ENCODE measurements at regions not wholly inside any gene's neighbourhood (a gene's known extent, or its start where the extent isn't known, plus 50 kb on each side); places are given as distances from the start of the nearest gene placed in this dataset.

GRCh38 chr1:60572378-60572777, 498.8 kb upstream of the C1orf87 start:
- TF ChIP-seq EZH2 (IDR thresholded peaks at IDR 0.05; ENCODE audit: low read depth) (no peak), CTCF (conservative IDR thresholded peaks at IDR 0.05) (no peak)
- H3K27ac ChIP-seq, result peak overlapping the region; percentile 96
- CTCF ChIA-PET, result no interaction called here
- no peaks in the 10 kb centered on the region for H3K27me3 ChIP-seq (ENCODE audit: insufficient read depth, low read depth)
- no peaks in the 10 kb centered on the region for H3K36me3 ChIP-seq (ENCODE audit: low read depth)
- no peaks in the 10 kb centered on the region for H4K20me1 ChIP-seq (ENCODE audit: insufficient read depth)
- BruUV-seq (replicated peaks), result no TSS peak
- H2AFZ ChIP-seq, result no peak overlapping the region
- H3K4me2 ChIP-seq, result peak overlapping the region; percentile 71
- no peak for DNase-seq
- H3K4me1 ChIP-seq (replicated peaks; ENCODE audit: insufficient read depth), result peaks cover 61% of the 10 kb centered on the region
- H3K4me3 ChIP-seq, result no peak overlapping the region
- H3K9me2 ChIP-seq (ENCODE audit: insufficient read depth), result no peaks in the 10 kb centered on the region
- intact Hi-C loops (cut with micrococcal nuclease; ENCODE audit: unreplicated experiment), result loop anchor here (2.0 kb wide), 1 partner anchor 154 kb away; no protein-coding TSS in a partner anchor
- POLR2A ChIA-PET (ENCODE audit: unreplicated experiment), result no interaction called here
- H3K79me2 ChIP-seq (ENCODE audit: low read depth), result no peaks in the 10 kb centered on the region
- no peaks in the 10 kb centered on the region; the same call in 1 of the 2 replicates for H3K9me3 ChIP-seq (ENCODE audit: insufficient read depth, low read depth)
- peaks cover 38% of the 10 kb centered on the region for H3F3A ChIP-seq (ENCODE audit: insufficient read depth, low read depth)

GRCh38 chr1:60571811-60572210, 498.2 kb upstream of the C1orf87 start:
- ChIA-PET CTCF (no interaction called here), POLR2A (ENCODE audit: unreplicated experiment) (interaction anchor here (0.7 kb wide), 1 partner anchor 1275 kb away, joined by 5 read pairs; no protein-coding TSS in a partner anchor)
- no TSS peak for BruUV-seq (replicated peaks)
- no peaks in the 10 kb centered on the region; the same call in 1 of the 2 replicates for H3K9me3 ChIP-seq (ENCODE audit: insufficient read depth, low read depth)
- no peak overlapping the region for H3K4me3 ChIP-seq
- H3K27me3 ChIP-seq (ENCODE audit: insufficient read depth, low read depth), result no peaks in the 10 kb centered on the region
- peaks cover 61% of the 10 kb centered on the region for H3K4me1 ChIP-seq (replicated peaks; ENCODE audit: insufficient read depth)
- no peak for DNase-seq
- H4K20me1 ChIP-seq (ENCODE audit: insufficient read depth), result no peaks in the 10 kb centered on the region
- no peaks in the 10 kb centered on the region for H3K79me2 ChIP-seq (ENCODE audit: low read depth)
- H3K27ac ChIP-seq, result peak overlapping the region; percentile 96
- TF ChIP-seq CTCF (conservative IDR thresholded peaks at IDR 0.05), result no peak
- no peak for TF ChIP-seq EZH2 (IDR thresholded peaks at IDR 0.05; ENCODE audit: low read depth)
- intact Hi-C loops (cut with micrococcal nuclease; ENCODE audit: unreplicated experiment), result loop anchor here (2.0 kb wide), 1 partner anchor 155 kb away; no protein-coding TSS in a partner anchor
- H3K36me3 ChIP-seq (ENCODE audit: low read depth), result no peaks in the 10 kb centered on the region
- peaks cover 38% of the 10 kb centered on the region for H3F3A ChIP-seq (ENCODE audit: insufficient read depth, low read depth)
- no peaks in the 10 kb centered on the region for H3K9me2 ChIP-seq (ENCODE audit: insufficient read depth)
- H3K4me2 ChIP-seq, result no peak overlapping the region
- no peak overlapping the region for H2AFZ ChIP-seq

GRCh38 chr1:60569189-60569588, 495.6 kb upstream of the C1orf87 start:
- Histone ChIP-seq H3K9me2 (ENCODE audit: insufficient read depth) (no peaks in the 10 kb centered on the region), H3K9me3 (ENCODE audit: insufficient read depth, low read depth) (no peaks in the 10 kb centered on the region; the same call in 1 of the 2 replicates), H3K27me3 (ENCODE audit: insufficient read depth, low read depth) (no peaks in the 10 kb centered on the region), H3K36me3 (ENCODE audit: low read depth) (no peaks in the 10 kb centered on the region), H3K27ac (peak overlapping the region; percentile 96), H2AFZ (peak overlapping the region; percentile 59; the same call in 1 of the 2 replicates), H4K20me1 (ENCODE audit: insufficient read depth) (no peaks in the 10 kb centered on the region), H3K4me2 (peak overlapping the region; percentile 62), H3F3A (ENCODE audit: insufficient read depth, low read depth) (peaks cover 31% of the 10 kb centered on the region), H3K4me1 (replicated peaks; ENCODE audit: insufficient read depth) (peaks cover 52% of the 10 kb centered on the region), H3K79me2 (ENCODE audit: low read depth) (no peaks in the 10 kb centered on the region), H3K4me3 (no peak overlapping the region)
- intact Hi-C loops (cut with micrococcal nuclease; ENCODE audit: unreplicated experiment), result no loop called here
- CTCF ChIA-PET, result interaction anchor here (0.5 kb wide), 1 partner anchor 279 kb away, joined by 3 read pairs; no protein-coding TSS in a partner anchor
- POLR2A ChIA-PET (ENCODE audit: unreplicated experiment), result interaction anchor here (0.8 kb wide), 3 partner anchors 60 to 481 kb away, joined by 3 to 6 read pairs (median 5); no protein-coding TSS in a partner anchor
- no peak for TF ChIP-seq EZH2 (IDR thresholded peaks at IDR 0.05; ENCODE audit: low read depth)
- TF ChIP-seq CTCF (conservative IDR thresholded peaks at IDR 0.05), result no peak
- peak; percentile 47 to 95 for DNase-seq
- BruUV-seq (replicated peaks), result no TSS peak
